ENCODE measurements at regions not wholly inside any gene's neighbourhood (a gene's known extent, or its start where the extent isn't known, plus 50 kb on each side); places are given as distances from the start of the nearest gene placed in this dataset.

DNA sequence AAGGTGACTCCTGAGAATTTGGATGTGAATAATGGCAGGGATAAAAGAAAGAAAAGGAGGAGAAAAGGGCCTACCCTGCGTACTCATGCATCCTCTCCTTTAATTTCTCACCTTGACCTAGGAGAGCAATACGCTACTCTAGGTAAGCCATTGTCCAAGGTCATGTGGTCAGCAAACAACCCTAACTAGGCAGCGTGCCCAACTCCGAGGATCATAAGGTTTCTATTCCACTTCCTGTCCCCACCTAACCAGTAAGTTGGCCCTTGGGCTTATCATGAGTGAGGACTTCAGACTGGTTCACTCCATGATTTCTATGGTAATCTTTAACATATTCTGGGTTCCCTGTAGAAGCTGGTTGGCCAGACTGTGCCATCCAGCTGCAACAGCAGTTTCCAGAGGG, 315.1 kb upstream of the CCL2 start:
- 91 to 92% methylated on average over 4 of the region's 4 CpGs for WGBS, 2 donors
- Histone ChIP-seq H3K36me3 (ENCODE audit: low read depth, missing control alignments) (no peaks in the 10 kb centered on the region), H3K27ac (no peak overlapping the region), H3K4me3 (no peak overlapping the region), H3K27me3 (no peaks in the 10 kb centered on the region), H3K9me3 (no peaks in the 10 kb centered on the region), H3K4me1 (no peaks in the 10 kb centered on the region)
- DNase-seq: no peak
- intact Hi-C loops (cut with DNase I; ENCODE audit: low total_unique reads): no loop called here
- TF ChIP-seq, protein P1, sequence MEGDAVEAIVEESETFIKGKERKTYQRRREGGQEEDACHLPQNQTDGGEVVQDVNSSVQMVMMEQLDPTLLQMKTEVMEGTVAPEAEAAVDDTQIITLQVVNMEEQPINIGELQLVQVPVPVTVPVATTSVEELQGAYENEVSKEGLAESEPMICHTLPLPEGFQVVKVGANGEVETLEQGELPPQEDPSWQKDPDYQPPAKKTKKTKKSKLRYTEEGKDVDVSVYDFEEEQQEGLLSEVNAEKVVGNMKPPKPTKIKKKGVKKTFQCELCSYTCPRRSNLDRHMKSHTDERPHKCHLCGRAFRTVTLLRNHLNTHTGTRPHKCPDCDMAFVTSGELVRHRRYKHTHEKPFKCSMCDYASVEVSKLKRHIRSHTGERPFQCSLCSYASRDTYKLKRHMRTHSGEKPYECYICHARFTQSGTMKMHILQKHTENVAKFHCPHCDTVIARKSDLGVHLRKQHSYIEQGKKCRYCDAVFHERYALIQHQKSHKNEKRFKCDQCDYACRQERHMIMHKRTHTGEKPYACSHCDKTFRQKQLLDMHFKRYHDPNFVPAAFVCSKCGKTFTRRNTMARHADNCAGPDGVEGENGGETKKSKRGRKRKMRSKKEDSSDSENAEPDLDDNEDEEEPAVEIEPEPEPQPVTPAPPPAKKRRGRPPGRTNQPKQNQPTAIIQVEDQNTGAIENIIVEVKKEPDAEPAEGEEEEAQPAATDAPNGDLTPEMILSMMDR (IDR thresholded peaks at IDR 0.05): no peak
- no peak for TF ChIP-seq POLR2A (IDR thresholded peaks at IDR 0.05)

- no peak overlapping the region for H3K4me3 ChIP-seq
- intact Hi-C loops (cut with DNase I; ENCODE audit: low total_unique reads): no loop called here
- DNase-seq: no peak
- H3K27ac ChIP-seq: no peak overlapping the region
- WGBS, 2 donors: 75 to 82% methylated on average over 7 of the region's 7 CpGs
- no peaks in the 10 kb centered on the region for H3K27me3 ChIP-seq
- no peaks in the 10 kb centered on the region for H3K36me3 ChIP-seq (ENCODE audit: low read depth, missing control alignments)
- no peaks in the 10 kb centered on the region for H3K9me3 ChIP-seq
- no peaks in the 10 kb centered on the region for H3K4me1 ChIP-seq
- TF ChIP-seq, protein P1 (IDR thresholded peaks at IDR 0.05): no peak
- TF ChIP-seq POLR2A (IDR thresholded peaks at IDR 0.05): no peak
Measured at GRCh38 chr17:33940769-33941370, 314.2 kb upstream of the CCL2 start.

- Histone ChIP-seq H3K27ac (no peak overlapping the region), H3K27me3 (no peaks in the 10 kb centered on the region), H3K4me3 (no peak overlapping the region), H3K9me3 (no peaks in the 10 kb centered on the region), H3K4me1 (no peaks in the 10 kb centered on the region), H3K36me3 (ENCODE audit: low read depth, missing control alignments) (no peaks in the 10 kb centered on the region)
- DNase-seq: no peak
- intact Hi-C loops (cut with DNase I; ENCODE audit: low total_unique reads): no loop called here
- TF ChIP-seq, protein P1 (IDR thresholded peaks at IDR 0.05): no peak
- TF ChIP-seq POLR2A (IDR thresholded peaks at IDR 0.05): no peak
- WGBS, 2 donors: 74 to 84% methylated on average over 6 of the region's 6 CpGs
Measured at GRCh38 chr17:33941744-33942143, 313.3 kb upstream of the CCL2 start.

GRCh38 chr17:33942414-33942813, 312.7 kb upstream of the CCL2 start:
- Histone ChIP-seq H3K27ac (no peak overlapping the region), H3K4me1 (no peaks in the 10 kb centered on the region), H3K4me3 (no peak overlapping the region), H3K9me3 (no peaks in the 10 kb centered on the region), H3K36me3 (ENCODE audit: low read depth, missing control alignments) (no peaks in the 10 kb centered on the region), H3K27me3 (no peaks in the 10 kb centered on the region)
- no peak for DNase-seq
- intact Hi-C loops (cut with DNase I; ENCODE audit: low total_unique reads): no loop called here
- 35 to 47% methylated on average over 4 of the region's 4 CpGs for WGBS, 2 donors
- TF ChIP-seq POLR2A (IDR thresholded peaks at IDR 0.05): no peak
- TF ChIP-seq, protein P1 (IDR thresholded peaks at IDR 0.05): no peak

- no peak for TF ChIP-seq POLR2A (IDR thresholded peaks at IDR 0.05)
- TF ChIP-seq, protein P1 (IDR thresholded peaks at IDR 0.05): no peak
- H3K36me3 ChIP-seq (ENCODE audit: low read depth, missing control alignments): no peaks in the 10 kb centered on the region
- DNase-seq: no peak
- 75 to 79% methylated on average over 3 to 4 of the region's 4 CpGs for WGBS, 2 donors
- no peaks in the 10 kb centered on the region for H3K9me3 ChIP-seq
- H3K4me1 ChIP-seq: no peaks in the 10 kb centered on the region
- H3K4me3 ChIP-seq: no peak overlapping the region
- H3K27me3 ChIP-seq: no peaks in the 10 kb centered on the region
- intact Hi-C loops (cut with DNase I; ENCODE audit: low total_unique reads): no loop called here
- H3K27ac ChIP-seq: no peak overlapping the region
Measured at GRCh38 chr17:33944412-33944811, 310.7 kb upstream of the CCL2 start.

Measured in testis (tissue), 2 donors.